Kidney glomerular epithelial cell (primary cell): ENCODE measurements at regions not wholly inside any gene's neighbourhood (a gene's known extent, or its start where the extent isn't known, plus 50 kb on each side); places are given as distances from the start of the nearest gene placed in this dataset.
"Not testable (repeated sequence)": the region's sequence is repeated elsewhere in the genome, so short reads cannot be mapped to it uniquely, and the experiment has no call there.

Source experiments
- DNase-seq: peaks from one replicate; lab custom pipeline; 2025; lab: John Stamatoyannopoulos, UW

GRCh38 chr13:63838366-63839110 is 2422.9 kb upstream of the PCDH20 start:
- DNase-seq: no peak

- DNase-seq: not testable (repeated sequence)
These were observed 2422.1 kb upstream of the PCDH20 start for GRCh38 chr13:63837701-63838100.

- not testable (repeated sequence) for DNase-seq
These were observed 2414.0 kb upstream of the PCDH20 start for GRCh38 chr13:63829609-63830008.

- not testable (repeated sequence) for DNase-seq
These were observed 2406.1 kb upstream of the PCDH20 start for GRCh38 chr13:63821785-63822184.

- not testable (repeated sequence) for DNase-seq
These were observed 2395.9 kb upstream of the PCDH20 start for GRCh38 chr13:63811428-63812004.

GRCh38 chr13:63791134-63791533 is 2375.5 kb upstream of the PCDH20 start:
- DNase-seq: not testable (repeated sequence)

GRCh38 chr13:63774133-63774532 is 2358.5 kb upstream of the PCDH20 start:
- no peak for DNase-seq

GRCh38 chr13:63773476-63773875 is 2357.8 kb upstream of the PCDH20 start:
- no peak for DNase-seq

- not testable (repeated sequence) for DNase-seq
These were observed 2342.0 kb upstream of the PCDH20 start for GRCh38 chr13:63757683-63758082.

- DNase-seq: not testable (repeated sequence)
These were observed 2334.2 kb upstream of the PCDH20 start for GRCh38 chr13:63749857-63750256.

GRCh38 chr13:63741814-63742101 is 2326.1 kb upstream of the PCDH20 start:
- DNase-seq: not testable (repeated sequence)

GRCh38 chr13:63741029-63741813 is 2325.6 kb upstream of the PCDH20 start:
- no peak for DNase-seq

GRCh38 chr13:63739112-63739735 is 2323.6 kb upstream of the PCDH20 start:
- not testable (repeated sequence) for DNase-seq

- no peak for DNase-seq
These were observed 2321.8 kb upstream of the PCDH20 start for GRCh38 chr13:63737418-63737817.

GRCh38 chr13:63731896-63732295 is 2316.2 kb upstream of the PCDH20 start:
- DNase-seq: peak; percentile 71

GRCh38 chr13:63712159-63712558 is 2296.5 kb upstream of the PCDH20 start:
- DNase-seq: not testable (repeated sequence)

- DNase-seq: no peak
These were observed 2291.1 kb upstream of the PCDH20 start for GRCh38 chr13:63706751-63707150.

- no peak for DNase-seq
These were observed 2288.9 kb upstream of the PCDH20 start for GRCh38 chr13:63704521-63704920.

- DNase-seq: no peak
These were observed 2284.7 kb upstream of the PCDH20 start for GRCh38 chr13:63700350-63700749.

GRCh38 chr13:63699948-63700347 is 2284.3 kb upstream of the PCDH20 start:
- DNase-seq: no peak

GRCh38 chr13:63696055-63696454 is 2280.4 kb upstream of the PCDH20 start:
- DNase-seq: peak; percentile 3

GRCh38 chr13:63693696-63694095 is 2278.0 kb upstream of the PCDH20 start:
- DNase-seq: no peak

- DNase-seq: no peak
These were observed 2275.8 kb upstream of the PCDH20 start for GRCh38 chr13:63691474-63691873.
